GM18873 (cell line): ENCODE measurements at regions not wholly inside any gene's neighbourhood (a gene's known extent, or its start where the extent isn't known, plus 50 kb on each side); places are given as distances from the start of the nearest gene placed in this dataset.
"Not testable (repeated sequence)": the region's sequence is repeated elsewhere in the genome, so short reads cannot be mapped to it uniquely, and the experiment has no call there.

Experiments used
- ATAC-seq: cut with Tn5 transposase; IDR thresholded peaks from one replicate; pipeline ENCODE4 v1.9.1; 2021; ENCODE audit warnings: mild to moderate bottlenecking, moderate library complexity, moderate number of reproducible peaks; ENCODE audit not compliant: unreplicated experiment, low FRiP score

DNA sequence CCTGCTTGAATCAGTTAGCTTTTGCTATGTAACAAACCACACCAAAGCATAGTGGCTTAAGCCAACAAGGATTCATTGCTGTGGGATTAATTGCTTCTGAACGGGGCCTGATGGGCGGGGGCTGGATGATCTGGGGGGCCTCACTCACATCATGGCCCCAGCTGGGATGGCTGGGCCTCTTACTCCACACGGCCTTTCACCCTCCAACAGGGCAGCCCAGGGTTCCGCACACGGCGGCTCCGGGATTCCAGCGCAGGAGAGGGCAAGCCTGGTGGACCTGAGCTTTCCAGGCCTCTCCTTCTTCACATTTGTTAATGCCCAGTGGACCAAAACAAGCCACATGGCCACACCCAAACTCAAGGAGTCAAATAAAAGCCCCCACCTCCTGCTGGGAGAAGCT, 86.3 kb upstream of the PHLPP1 start:
- ATAC-seq: no peak

DNA sequence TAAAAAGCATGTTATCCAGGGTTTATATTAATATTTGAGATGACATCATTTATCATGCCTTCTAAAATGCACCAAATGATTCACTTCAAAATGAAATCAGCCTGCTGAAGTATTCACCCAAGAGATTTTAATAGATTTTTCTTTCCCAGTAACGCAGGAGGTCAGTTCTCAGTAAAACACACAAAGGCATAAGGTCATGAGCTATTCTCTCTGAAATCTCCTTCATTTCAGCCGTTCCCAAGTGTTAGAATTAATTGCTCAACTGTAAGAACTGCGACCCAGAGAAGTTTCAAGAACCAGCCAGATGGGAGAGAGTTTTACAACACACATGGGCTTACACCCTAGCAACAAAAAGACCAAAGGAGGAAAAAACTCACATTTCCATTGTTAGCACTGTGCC, 84.2 kb upstream of the PHLPP1 start:
- ATAC-seq: no peak

DNA sequence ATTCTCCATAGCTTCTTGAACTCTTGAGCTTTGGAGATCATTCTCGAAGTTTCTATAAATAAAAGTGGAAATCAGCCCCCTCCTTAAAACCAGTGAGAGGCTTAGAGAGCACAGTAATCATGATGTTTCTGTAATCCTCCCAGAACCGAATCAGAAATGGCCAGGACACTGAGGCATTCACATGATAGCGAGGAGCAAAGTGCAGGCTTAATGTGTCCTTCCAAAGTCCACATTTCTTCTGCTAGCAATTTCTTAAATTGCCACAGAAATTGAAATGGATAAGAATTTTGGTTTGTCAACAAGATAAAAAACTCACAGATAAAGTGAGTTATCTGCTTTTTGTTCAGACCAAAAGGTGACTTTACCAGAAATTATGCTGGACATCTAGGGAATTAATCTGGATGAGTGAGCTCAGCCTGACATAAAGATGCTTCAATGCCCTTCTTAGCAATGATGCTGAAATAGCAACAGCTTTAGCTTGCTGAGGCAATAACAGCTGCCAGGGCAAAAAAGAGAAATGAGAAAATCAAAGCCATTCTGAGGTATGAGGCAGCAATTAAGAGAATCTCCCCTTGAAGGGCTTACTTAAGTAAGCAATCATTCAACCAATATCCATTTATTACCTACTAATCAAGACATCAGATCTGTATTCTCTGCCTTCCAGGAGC, 82.4 kb upstream of the PHLPP1 start:
- ATAC-seq: no peak

DNA sequence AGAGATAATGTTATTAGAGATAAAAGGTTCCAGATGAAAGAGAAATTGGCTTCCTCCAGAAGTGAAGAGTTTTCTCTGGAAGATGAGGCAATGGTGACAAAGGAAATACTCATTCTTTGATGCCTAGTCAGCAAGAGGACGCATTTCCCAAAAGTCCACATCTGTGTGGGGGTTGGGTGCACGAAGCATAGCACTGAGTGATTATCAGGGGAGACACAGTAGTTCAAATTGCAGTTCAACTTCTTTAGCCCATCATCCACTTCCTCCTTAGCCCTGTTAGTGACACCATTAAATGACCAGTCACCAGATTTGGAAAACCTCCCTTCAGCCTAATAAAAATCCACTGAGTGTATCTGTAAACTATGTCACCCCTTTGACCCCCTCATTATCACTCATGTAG, 80.9 kb upstream of the PHLPP1 start:
- no peak for ATAC-seq

DNA sequence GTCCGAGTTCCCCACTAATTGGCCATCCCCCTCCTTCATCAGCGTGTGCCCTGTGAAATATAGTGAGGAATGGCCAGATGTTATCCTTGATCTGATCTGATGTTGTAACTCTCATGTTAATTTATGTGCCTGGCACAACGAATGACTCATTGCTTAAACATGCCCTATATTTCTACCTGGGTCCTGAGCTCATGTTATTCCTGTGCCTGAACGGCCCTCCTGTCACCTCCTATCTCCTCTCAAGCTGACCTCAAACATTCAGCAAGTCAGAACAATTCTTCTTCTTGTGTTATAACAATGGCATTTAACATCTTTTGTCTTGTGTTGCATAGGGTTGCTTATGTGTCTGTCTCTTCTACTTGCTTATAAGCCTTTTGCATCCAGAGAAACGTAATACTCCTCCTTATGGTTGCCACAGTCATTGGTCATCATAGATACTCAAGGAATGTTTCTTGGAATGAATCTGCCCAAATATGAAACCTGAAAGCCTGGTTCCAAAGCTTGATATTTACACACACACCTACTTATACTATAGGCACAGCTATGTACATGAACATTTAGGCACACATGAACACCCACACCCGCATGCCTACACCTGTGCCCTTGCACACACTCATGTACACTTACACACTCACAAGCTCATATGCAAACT, 80.2 kb upstream of the PHLPP1 start:
- ATAC-seq: no peak

DNA sequence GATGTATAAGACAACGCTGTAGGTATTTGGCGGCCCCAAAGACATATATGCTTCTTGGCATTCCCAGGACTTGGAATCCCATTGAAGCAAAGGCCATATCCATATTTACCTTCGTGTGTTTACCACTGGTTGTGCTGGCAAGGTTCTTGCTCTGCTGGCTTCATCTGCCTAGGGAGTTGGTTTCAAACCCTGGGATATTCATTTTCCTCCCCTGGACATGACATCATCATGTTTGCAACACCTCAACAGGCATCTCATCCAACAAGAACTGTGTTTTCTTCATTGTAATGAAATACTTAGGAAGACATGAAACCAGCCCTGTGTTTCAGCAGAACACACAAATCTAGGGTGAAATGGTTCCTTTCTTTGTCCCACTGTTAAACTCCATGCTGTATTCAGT, 77.9 kb upstream of the PHLPP1 start:
- ATAC-seq: no peak

DNA sequence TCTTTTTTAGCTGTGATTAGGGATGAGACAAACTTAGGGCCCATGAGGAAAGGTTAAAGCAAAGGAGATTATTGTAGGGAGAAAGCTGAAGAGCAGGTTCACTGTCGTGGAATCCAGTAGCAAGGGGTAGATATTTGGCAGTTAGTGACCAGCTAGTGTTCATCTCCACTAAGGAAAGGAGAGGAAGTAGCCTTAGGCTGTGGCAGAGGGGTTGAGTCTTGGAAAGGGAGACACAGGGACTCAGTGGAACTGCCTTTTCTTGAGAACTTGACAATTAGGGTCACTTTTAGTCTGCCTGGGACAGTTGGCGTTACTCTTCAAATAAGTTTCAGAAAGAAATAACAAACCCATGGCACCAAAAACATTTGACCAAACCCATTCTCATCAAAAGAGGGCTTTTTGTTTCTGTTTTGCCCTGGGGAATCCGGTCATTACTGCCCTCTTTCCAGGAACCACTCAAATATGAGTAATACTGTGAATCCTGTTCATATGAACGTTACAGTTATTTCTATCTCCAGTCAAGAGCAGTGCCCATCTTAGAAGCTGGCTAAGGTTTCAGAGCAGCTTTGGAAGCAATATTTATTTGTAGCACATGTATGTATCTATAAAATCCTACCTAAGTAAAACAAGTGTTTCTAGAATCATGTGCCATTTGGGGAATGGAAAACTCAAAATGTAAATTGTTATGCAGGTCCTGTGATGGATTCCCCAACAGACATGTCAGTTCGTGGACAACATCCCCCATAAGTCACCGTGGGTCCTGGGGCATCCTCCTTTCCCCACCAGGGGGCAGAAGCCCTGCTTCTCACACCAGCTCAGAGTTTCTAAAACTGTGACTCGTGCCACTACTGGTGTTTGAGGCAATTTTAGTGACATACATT, 77.3 kb upstream of the PHLPP1 start:
- ATAC-seq: peak; percentile 72

DNA sequence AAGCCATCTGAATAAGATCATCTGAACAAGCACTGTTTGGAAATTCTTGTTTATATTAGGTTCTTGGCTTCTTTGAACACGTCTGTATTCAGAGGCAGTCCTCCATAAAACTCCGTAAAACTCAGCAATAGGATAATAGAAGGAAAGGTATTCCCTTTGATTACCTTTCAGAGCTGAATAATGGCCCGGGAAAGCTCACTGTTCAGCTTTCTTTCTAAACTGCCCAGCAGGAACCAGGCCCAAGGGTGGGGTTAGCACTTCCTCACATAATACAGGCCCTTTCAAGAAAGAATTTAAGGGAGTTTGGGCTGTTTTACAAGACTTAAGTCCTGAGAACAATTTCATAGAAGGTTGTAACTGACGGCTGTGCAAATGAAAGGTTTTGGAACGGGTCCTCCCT, 72.2 kb upstream of the PHLPP1 start:
- ATAC-seq: no peak

DNA sequence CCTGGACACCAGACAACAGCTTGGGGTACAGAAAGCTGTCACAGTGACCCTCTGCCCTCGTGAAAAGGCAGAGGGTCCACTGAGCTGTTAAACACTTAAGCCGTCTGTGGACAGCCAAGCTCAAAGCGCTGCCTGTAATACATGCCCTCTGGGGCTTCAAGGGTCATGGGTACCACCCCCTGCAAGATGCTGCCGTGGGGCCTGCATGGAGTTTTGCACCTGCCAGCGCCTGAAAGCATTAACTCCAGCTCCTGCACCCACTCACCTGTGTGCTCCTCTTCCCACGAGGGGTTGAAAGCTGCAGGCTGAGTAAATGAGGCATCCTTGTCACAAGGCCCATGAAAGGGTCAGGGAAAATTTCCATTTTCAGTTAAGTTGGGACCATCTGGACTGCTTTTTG, 70.6 kb upstream of the PHLPP1 start:
- ATAC-seq: no peak

DNA sequence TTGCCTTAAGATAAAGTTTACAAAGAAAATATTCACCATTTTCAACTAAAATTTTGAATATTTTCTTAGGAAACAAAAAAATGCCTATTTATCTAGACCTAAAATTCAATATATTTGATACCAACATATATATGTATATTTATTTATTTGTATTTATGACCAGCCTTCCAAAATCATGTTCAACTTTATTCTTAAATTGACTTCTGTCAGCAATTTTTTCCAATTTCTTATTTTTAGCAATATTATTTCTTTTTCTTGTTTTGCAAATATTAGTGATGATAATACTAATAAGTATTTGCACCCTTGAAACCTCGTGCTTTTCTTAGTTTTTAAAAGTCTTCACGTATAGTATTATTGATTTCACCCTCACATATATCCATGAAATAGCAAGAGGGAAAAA, 68.2 kb upstream of the PHLPP1 start:
- ATAC-seq: no peak

DNA sequence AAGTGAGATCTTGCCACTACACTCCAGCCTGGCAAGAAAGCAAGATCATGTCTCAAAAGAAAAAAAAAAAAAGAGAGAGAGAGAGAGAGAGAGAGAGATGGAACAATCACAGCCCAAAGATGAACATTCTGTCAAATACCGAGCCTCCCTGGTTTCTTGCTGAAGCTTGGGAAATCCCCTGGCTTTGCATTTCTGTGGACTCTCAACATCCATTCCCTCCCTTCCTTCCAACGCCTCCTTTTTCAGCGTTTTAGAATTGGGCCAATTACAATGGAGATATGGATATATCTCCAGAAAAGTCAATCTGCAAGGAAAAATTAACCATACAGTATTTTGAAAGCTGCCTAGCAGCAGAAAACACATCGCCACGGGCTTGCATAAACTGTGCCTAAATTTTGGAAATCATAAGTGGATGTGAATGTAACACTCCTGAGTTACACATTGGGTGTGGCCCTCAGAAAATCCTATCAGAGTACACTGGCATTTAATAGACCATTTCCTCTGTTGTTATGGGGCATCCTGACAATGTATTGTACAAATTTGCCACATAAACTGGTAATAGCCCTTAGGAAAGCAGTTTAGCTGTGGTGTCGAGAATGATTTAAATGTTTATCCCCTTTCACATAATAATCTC, 67.2 kb upstream of the PHLPP1 start:
- no peak for ATAC-seq

DNA sequence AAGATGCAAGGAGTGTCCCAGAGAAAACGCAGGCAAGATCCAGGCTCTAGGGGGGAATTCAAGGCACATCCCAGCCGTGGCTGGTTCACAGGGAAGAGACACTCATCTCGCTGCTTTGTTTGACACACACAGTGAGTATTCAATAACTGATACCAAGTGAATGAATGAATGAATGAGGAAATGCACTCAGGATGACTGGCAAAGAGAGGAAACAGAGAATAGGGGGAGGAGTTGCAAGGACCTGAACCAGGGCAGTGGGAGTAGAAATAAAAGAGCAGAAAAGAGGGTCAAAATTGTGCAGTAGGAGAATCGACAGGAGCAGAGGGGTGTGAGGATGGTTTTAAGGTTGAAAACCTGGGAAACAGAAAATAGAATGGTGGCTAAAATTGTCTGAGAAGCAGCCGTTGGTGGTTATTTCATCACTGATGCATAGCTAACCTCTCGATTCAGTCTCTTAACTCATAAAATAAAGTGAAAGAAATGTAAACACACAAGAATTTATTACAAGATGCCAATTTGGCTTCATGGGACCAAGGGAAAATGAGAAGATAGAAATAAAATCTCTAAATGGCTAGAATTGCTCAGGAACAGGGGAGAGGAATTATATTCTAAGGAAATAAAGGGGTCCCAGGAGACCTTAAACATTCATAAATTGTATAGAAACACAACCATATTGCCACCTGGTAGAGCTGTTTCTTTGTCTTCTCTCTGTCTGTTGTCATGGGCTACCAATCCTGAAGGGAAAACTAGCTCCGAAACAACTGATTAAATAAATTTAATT, 63.9 kb upstream of the PHLPP1 start:
- no peak for ATAC-seq

DNA sequence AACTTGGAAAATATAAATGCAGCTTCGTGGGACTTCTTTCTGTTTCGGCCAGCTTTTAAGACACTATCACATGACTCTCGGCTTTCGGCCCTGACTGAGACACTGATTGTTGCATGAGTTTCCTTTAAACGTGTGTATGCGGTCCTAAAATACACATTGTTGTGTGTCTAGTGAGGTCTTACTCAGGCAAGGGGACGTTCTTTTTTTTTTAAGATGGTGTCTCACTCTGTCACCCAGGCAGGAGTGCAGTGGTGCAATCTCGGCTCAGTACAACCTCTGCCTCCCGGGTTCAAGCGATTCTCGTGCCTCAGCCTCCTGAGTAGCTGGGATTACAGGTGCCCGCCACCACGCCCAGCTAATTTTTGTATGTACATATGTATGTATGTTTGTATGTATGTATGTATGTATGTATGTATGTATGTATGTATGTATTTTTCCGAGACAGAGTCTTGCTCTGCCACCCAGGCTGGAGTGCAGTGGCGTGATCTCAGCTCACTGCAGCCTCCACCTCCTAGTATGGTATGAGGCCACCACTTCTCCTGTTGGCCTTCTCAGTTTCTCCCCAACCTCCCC, 63.2 kb upstream of the PHLPP1 start:
- not testable (repeated sequence) for ATAC-seq

DNA sequence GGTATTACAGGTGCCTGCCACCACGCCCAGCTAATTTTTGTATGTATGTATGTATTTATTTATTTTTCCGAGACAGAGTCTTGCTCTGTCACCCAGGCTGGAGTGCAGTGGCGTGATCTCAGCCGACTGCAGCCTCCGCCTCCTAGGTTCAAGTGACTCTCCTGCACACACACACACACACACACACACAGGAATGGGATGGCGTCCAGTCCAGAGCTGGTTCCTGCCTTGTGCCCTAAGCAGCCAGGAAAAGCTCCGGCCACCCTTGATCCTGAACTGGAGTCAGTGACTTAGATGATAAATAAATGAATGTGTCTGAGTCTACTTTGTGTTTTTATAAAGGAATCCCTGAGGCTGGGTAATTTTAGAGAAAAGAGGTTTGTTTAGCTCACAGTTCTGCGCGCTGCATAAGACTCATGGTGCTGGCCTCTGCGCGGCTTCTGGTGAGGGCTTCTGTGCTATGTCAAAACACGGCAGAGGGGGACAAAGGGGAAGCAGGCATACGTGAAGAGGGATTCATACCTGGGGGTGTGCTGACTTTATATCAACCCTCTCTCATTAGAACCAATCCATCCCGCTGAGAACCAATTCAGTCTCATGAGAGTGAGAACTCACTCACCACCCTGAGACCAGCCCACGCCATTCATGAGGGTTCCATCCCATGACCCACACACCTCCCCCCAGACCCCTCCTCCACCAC, 59.7 kb upstream of the PHLPP1 start:
- ATAC-seq: no peak

DNA sequence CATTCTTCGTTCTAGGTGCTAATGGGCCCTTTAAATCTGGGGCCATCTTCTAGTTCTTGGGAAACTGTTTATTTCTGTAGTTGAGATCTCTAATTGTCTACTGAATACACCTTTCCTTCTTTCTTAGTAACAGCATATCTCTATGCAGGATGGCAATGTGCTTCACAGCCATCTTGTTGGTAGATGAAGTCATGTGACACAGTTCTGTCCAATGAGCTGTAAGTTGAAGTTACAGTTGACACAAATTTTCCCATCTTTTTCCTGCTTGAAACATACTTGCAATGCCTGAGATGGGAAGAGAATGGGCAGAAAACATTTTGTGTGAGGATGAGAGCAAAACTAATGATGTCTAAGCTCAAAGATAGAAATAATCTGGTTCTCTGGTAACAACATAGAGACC, 57.3 kb upstream of the PHLPP1 start:
- no peak for ATAC-seq

DNA sequence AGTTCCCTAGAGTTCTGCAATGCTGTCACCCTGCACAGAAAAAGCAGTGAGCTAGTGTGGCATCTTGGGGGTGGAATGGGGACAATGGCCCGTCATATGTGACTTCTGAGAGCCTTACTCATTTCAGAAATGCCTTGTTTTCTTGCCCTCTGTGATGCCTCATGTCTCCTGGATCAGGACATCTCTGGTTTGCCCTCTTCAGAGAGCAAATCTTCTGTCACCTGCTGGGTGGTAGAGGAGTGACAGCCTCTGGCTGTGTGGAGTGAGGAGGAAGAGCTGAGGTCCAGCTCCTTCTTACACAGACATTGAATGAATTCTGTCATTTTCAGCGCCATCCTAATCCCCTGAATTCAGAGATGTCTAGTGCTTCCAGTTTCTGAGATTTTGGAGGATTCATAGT, 55.6 kb upstream of the PHLPP1 start:
- no peak for ATAC-seq

DNA sequence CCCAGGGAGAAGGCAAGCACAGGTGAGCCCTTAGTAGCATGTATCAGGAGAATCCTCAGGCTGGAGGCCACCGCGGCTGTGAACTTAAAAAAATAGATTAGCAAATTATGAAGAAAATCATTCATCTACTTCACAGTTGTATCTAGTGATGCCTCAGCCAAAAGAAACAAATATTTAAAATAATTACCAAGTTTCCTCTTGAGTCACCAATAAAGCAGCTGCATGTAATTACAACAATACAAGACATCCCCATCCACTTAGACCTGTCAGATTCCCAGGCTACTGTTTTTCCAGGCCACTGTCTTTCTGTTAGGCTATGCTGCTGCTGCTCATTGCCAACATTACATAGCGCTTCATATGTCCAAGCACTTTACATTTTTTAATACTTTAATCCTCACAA, 54.6 kb upstream of the PHLPP1 start:
- no peak for ATAC-seq

DNA sequence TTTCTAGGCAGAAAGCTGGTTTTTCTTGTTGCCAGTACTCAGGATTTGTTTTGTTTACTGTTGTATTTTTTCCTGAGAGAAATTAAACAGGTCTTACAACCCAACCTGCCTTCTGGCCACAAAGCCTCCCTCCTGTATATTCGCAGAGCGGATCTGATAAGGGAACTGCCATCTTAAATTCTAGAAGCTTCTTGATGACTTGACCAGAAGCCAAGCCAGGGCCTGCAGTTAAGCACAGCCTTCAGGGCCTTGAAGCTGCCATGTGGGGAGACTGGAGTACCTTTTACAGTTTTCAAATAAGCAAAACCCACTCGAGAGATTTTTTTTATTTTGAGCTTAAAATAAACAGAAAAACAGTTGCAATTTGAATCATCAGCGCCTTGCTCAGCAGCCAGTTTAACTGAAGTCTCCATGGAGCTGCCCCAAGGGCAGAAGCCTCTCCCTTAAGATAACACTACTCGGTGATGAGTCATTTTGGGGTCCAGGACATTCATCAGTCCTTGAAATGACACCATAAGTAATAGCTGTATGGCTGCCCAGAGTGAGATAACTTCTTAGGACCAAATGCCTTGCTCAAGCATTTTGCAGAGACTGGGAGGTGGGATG, 51.5 kb upstream of the PHLPP1 start:
- peak; percentile 72 for ATAC-seq

DNA sequence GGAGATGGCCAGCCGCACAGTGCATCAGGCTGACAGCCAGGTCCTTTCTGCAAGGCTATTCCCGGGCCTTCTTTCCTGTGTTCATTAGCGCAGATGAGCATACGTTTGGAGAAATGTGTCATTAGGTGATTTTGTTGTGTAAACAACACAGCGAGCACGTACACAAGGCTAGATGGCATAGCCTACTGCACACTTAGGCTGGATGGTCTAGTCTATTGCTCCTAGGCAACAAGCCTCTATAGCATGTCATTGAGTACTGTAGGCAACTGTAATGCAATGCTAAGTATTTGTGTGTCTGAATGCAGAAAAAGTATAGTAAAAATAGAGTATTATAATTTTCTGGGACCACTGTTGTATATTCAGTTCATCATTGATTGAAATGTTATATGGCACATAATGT, 50.9 kb upstream of the PHLPP1 start:
- ATAC-seq: no peak
